CD4-positive, alpha-beta T cell treated with Interleukin-1 beta for 1 hour (primary cell): ENCODE measurements at regions not wholly inside any gene's neighbourhood (a gene's known extent, or its start where the extent isn't known, plus 50 kb on each side); places are given as distances from the start of the nearest gene placed in this dataset.

Source experiments
- DNase-seq, 2 donors: peaks; one replicate each; pipeline ENCODE4 v3.0.0-alpha.2; 2020 to 2022

GRCh38 chr3:59540241-59540640 lies 490.4 kb upstream of the CFAP20DC start:
- DNase-seq = no peak

- no peak for DNase-seq
Measured at GRCh38 chr3:59538753-59539432, 489.1 kb upstream of the CFAP20DC start.

DNA sequence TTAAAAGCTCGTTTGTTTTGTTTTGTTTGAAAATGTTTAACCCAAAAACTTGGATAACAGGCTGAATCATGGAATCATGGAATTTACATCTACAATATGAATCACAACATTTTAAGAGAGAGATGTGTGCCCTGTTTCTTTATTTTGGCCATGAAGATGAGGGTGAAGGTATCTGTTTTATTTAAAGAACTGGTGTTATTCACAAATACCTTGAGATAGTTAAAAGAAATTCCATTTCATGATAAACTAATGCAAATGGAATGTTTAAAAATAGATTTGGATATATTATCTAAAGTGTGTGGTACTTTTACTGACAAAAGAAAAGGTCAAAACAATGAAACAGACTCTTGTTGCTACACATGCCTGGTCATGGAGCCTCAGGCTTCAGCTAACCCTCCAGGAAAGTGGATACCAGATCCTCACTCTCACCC lies 486.0 kb upstream of the CFAP20DC start:
- DNase-seq = no peak

DNA sequence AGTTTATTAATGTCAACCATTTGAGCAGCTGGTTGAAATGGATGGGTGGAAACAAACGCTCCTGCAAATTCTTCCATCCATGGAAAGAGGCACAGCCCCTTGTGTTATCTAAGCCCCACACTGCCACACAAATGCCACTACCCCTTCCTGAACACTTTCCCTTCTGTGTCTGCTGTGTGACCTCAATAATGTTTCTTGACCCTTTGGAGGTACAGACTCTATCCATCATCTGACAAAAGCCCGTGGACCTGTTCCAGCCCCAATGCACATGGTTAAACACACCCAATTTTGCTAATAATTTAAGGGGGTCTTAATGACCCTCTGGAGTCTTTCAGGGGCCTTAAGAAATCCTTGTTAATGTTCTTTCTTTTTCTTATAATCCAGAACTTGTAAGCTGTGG lies 482.2 kb upstream of the CFAP20DC start:
- DNase-seq = no peak

DNA sequence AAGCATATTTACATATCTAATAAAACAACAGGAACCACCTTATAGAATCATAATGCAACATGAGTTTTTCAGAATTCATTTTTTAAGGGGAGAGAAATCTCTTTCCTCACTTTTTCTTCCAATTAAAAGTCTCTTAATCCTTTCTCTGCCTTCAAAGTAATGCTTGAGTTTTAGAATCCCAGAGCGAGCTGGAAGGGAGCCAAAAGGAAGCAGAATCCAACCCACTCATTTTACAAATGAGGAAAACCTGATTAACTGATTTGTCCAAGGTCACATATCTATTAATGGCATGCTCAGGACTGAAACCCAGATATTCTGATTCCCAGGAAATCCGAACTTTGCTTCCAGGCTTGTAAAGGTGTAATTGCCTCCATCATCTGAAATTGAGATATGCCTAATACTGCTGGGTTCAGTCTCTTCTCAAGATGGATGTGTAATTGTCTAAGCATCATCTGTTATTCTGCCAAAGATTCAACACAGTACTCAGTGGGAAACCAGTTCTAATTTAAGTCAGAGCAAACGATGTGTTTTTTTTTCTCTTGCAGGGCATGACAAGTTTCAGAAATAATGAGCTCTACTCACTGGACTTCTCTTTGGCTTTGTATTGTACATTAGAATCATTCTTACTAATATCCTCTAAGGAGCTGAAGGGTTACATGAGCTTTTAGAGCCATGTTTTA lies 481.4 kb upstream of the CFAP20DC start:
- DNase-seq = no peak

GRCh38 chr3:59528251-59528650 lies 478.4 kb upstream of the CFAP20DC start:
- DNase-seq = no peak

DNA sequence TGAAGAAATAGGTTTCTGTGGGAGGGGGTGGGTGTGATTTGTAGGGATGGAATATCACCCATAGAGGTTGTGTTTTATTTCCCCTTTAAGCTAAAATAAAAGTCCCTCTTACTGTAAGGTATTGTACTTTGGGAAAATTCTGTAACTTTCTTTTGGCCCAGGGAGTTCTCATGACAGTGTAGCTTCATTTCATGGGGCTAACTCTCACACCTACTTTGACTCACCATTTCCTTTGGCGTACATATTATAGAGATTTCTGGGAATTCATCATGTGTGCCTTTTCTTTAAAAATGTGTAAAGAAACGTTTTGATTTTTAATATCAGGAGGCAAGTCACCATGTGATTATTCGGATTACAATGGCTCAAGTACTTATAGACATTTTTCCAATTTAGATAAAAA lies 477.7 kb upstream of the CFAP20DC start:
- DNase-seq = no peak

- no peak for DNase-seq
Measured at GRCh38 chr3:59526999-59527398, 477.2 kb upstream of the CFAP20DC start.

- no peak for DNase-seq
Measured at GRCh38 chr3:59522550-59522949, 472.7 kb upstream of the CFAP20DC start.

- no peak for DNase-seq
Measured at GRCh38 chr3:59519094-59519493, 469.3 kb upstream of the CFAP20DC start.

DNA sequence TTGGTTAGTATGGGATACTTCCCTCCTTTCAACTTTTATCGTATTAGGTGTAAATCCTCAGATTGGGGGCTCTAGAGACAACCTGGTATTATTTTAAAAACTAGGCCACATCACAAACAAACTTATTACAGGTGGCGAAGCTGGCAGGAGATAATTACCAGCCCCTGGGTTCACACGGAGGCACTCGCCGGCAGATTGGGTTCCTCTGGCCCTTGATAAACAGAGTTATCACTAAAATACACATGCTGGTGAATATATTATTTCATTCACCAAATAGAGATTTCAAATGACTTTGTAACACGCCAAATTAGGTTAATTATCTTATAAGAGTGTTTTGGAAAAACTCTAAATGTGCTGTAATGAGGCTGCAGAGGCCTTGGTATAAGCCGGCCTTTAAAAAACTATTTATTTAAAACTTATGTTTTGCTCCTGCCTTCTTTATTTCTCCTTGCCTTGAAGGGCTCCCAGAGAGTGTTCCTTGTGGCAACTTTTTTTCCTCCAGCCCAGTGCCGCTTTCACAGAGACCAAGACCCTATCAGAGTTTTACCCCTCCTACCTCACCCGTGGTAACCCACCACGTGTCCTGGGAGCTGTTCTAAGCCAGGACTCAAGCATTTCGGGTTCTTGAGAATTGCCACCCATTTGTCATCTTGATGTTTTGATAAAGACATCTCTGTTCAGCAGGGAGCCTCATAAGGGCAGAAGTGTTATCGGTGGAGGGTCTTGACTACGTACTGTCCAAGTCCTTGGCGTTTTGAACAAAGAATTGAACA lies 468.6 kb upstream of the CFAP20DC start:
- no peak for DNase-seq

GRCh38 chr3:59517388-59517787 lies 467.6 kb upstream of the CFAP20DC start:
- DNase-seq = no peak

DNA sequence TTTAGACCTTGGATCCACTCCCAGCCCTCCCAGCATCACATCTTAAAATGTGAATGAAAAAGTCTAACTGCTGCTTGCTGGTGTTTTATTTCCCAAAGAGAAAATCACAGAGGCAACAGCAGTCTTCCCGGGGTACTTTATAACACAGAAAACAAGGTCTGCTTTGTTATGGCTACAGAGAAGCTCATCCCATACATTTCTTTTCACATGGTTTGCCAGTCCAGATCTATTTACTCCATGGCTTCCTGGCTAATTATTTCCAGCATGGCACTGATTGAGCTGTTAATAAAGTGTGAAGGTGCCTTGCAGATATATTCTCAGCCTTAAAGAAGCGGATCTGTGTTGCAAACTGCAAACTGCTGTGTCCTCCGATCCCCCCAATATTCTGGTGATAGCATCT lies 466.1 kb upstream of the CFAP20DC start:
- no peak for DNase-seq

GRCh38 chr3:59514865-59515482 lies 465.1 kb upstream of the CFAP20DC start:
- DNase-seq = peak in 1 of 2 donors; percentile 4

DNA sequence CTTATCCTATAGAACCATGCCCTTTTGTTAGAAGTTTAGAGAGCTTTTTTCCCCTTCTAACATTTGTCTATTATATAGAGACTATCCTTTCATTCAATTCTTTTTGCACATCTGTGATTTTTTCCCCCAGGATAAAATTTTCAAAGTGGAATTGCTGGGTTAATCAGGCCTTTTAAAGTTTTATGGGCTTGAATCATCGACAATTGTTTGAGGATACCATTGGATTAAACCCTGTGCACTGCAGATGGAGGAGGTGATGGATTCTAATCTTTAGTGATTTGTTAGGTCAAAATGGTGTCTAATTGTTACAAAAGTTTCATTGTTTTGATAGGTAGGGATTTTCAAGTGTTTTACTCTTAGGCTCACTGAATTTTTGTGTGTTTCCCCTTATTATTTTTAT lies 463.7 kb upstream of the CFAP20DC start:
- no peak for DNase-seq

DNA sequence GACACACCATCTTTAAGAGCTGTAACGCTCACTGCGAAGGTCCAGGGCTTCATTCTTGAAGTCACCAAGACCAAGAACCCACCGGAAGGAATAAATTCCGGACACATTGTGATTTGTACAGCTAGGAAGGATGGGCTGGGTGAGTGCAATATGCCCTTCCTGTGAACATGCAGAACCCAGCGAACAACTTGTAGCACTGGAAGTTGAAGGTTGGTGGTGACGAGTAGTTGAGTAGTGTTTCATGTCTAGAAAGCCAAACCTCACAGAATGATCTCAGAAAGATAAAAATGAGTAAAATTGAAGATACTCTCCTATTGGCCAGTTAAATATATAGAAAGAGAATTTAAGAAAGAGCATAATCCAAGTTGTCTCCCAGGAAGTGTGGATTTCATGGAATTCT lies 462.2 kb upstream of the CFAP20DC start:
- no peak for DNase-seq

GRCh38 chr3:59510576-59510975 lies 460.8 kb upstream of the CFAP20DC start:
- no peak for DNase-seq

- DNase-seq = no peak
Measured at GRCh38 chr3:59508273-59508672, 458.4 kb upstream of the CFAP20DC start.

DNA sequence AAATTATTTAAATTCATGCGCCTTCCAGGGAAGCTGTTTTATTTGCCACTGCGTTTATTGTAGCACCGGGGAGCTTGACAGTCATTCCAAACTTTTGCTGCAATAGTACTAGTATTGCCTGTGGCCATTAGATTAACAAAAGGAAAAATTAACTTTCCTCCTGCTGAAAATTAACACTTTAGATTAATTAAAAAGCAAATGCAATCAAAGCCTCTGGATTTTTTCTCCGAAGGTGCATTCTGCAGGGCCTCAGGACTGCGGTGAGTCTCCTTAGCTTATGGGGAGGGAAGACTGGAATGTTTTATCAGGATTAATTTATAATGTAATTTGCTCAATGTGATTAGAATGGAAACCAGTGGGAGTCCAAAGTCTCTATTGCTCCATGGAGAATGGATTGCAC lies 456.4 kb upstream of the CFAP20DC start:
- no peak for DNase-seq

- DNase-seq = no peak
Measured at GRCh38 chr3:59503441-59503840, 453.6 kb upstream of the CFAP20DC start.

GRCh38 chr3:59502806-59503205 lies 453.0 kb upstream of the CFAP20DC start:
- no peak for DNase-seq

DNA sequence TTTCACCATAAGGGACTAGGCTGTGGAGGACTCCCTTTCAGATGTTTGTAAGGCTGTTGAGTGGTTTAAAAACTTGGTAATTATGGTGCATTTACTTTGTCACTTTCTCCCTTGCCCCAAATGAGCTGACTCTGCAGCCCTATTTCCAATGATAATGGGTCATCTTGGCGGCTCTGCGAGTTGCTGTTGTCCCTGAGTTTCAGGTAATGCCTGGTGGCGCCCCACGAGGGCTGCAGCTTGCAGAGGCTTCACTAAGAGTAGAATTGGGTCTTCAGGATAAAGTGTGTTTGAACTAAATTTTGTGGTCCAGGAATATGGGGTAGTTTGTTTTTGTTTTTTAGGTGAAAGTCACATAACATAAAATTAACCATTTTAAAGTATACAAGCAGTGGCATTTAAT lies 450.1 kb upstream of the CFAP20DC start:
- DNase-seq = no peak

GRCh38 chr3:59499000-59499399 lies 449.2 kb upstream of the CFAP20DC start:
- DNase-seq = no peak

DNA sequence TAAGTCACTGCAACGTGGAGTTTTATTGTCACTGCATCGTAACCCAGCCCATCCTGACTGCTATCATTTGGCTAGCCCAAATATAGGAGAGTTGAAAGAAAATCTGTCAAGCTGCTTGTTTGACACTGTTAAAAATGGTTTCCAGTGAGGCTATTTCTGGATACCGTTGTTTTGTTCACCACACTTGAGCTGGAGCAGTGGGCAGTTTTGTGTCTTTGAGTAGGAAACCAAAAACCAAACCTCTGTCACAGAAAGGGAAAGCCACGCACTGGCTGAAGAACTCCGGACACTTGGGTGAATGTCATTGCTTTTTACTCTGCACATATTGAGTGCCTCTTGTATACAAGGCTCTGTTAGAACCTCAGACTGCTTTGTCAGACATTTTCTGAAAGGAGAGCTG lies 446.4 kb upstream of the CFAP20DC start:
- no peak for DNase-seq
